ENCODE measurements at regions not wholly inside any gene's neighbourhood (a gene's known extent, or its start where the extent isn't known, plus 50 kb on each side); places are given as distances from the start of the nearest gene placed in this dataset.

DNA sequence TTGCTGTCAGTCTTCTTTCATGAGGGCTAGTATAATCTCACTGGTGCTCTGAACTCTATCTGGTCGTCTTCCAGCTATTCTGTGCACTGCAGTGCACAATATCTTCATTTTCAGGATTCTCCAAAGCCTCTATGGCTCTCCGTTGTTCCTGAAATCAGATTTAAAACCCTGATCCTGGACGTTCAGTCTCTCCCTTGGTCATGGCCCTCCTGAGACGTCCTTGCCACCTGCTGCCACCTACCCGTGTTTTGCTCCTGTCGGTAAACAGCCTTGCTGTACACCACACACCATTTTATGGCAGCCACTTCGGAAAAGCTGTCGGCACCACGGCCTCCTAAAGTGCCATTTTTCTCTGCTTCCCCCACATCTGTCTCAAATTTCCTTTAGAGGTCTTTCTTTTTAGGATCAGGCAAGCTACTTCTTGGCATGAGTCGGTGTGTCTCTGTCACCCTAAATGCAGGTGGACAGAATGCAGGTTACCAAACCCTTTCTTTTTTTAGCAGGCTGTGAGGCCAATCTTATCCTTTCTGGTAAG, 170.0 kb downstream of the HRH4 start:
- Histone ChIP-seq H3K36me3 (ENCODE audit: control insufficient read depth in 2 of 2, insufficient read depth in 2 of 2, low read length in 1 of 2) (no peaks in the 10 kb centered on the region), H3K4me3 (ENCODE audit: low read depth in 1 of 2, low read length in 2 of 2) (no peak overlapping the region), H3K4me1 (ENCODE audit: control insufficient read depth in 2 of 2, insufficient read depth in 2 of 2, low read length in 1 of 2) (peaks cover 0 to 2% of the 10 kb centered on the region in 2 donors), H3K27ac (ENCODE audit: low read depth in 2 of 2, low read length in 1 of 2) (no peak overlapping the region), H3K27me3 (ENCODE audit: control insufficient read depth in 1 of 2, insufficient read depth in 2 of 2, low read length in 2 of 2) (no peaks in the 10 kb centered on the region), H3K9me3 (ENCODE audit: control insufficient read depth in 2 of 2, insufficient read depth in 1 of 2, low read depth in 1 of 2, low read length in 1 of 2) (no peaks in the 10 kb centered on the region)
- WGBS, 2 donors, result 76 to 88% methylated on average over 10 of the region's 10 CpGs

DNA sequence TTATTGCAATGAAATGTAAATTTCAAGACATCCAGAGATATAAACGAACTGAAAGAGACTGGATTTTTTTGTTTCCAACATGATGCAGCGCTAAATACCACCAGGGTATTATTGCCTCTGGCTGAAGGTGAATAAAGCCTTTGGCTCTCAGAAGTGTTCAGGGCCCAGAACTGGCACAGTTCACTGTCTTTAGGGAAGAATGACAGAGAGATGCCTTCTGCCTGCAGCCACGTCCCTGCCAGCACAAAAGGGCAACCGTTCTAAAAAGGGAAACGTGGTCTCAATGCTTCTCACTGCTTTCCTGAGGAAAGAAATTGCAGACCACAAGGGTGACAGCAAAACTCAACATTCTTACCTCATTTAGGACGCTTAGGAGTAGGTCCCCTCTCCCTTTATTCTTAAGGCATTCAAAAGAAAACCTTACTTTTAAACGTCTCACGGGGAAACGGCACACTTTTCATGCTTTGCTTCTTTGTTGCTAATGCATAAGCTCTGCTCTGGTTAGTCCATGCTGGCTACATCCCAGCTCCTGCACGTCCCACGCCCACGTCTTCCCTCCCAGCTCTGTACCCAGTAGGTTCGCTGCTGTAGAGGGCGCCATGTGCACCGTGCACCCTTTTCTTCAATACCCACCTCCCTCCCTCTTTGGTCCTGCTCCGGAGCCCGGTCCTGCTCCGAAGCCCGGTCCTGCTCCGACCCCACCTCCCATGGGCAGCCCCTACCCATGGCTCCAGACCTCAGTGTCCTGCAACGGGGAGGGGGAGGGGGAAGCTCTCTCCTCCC, 171.0 kb downstream of the HRH4 start:
- peaks cover 0 to 2% of the 10 kb centered on the region in 2 donors for H3K4me1 ChIP-seq (ENCODE audit: control insufficient read depth in 2 of 2, insufficient read depth in 2 of 2, low read length in 1 of 2)
- H3K27ac ChIP-seq (ENCODE audit: low read depth in 2 of 2, low read length in 1 of 2), result no peak overlapping the region
- H3K9me3 ChIP-seq (ENCODE audit: control insufficient read depth in 2 of 2, insufficient read depth in 1 of 2, low read depth in 1 of 2, low read length in 1 of 2), result no peaks in the 10 kb centered on the region
- 33 to 37% methylated on average over 21 of the region's 21 CpGs for WGBS, 2 donors
- H3K27me3 ChIP-seq (ENCODE audit: control insufficient read depth in 1 of 2, insufficient read depth in 2 of 2, low read length in 2 of 2), result no peaks in the 10 kb centered on the region
- no peaks in the 10 kb centered on the region for H3K36me3 ChIP-seq (ENCODE audit: control insufficient read depth in 2 of 2, insufficient read depth in 2 of 2, low read length in 1 of 2)
- H3K4me3 ChIP-seq (ENCODE audit: low read depth in 1 of 2, low read length in 2 of 2), result no peak overlapping the region

DNA sequence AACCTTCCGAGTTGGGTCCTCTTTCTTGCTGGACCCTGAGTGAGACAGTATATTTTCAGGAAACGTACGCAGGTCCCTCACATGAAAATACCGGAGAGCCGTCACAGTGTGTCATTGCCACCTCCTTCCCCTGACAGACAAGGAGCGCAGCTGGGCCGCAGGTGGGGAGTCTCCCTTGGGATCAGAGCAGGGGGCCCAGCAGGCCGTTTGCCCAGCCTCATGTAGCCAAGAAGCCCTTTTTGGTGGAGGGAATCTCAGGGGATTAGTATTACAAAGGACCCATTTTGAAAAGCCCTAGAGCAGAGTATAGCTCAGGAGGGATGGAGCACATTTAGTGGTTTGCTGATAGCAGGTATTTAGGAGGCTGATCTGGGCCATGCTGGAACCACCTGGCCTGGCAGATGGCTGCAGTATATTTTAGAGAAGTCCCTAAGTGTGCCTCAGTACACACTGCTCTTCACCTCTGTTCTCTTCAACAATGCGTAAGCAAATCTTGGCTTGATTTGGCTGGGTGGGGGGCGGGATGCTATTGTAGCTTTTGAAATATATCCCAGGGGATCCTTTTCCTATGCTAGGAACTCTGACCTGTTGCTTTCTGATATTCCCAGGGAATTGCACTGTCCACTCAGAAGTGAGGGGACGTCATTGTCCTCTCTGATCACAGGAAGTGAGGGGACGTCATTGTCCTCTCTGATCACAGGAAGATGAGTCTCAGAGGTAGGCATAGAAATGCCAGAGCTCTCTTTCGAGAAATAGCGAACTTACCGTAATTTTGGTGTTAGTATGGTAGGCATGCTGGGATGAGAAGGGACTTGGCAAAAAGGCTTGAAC, 171.9 kb downstream of the HRH4 start:
- no peaks in the 10 kb centered on the region for H3K9me3 ChIP-seq (ENCODE audit: control insufficient read depth in 2 of 2, insufficient read depth in 1 of 2, low read depth in 1 of 2, low read length in 1 of 2)
- no peak overlapping the region for H3K4me3 ChIP-seq (ENCODE audit: low read depth in 1 of 2, low read length in 2 of 2)
- WGBS, 2 donors, result 84 to 87% methylated on average over 15 of the region's 15 CpGs
- peaks cover 0 to 2% of the 10 kb centered on the region in 2 donors for H3K4me1 ChIP-seq (ENCODE audit: control insufficient read depth in 2 of 2, insufficient read depth in 2 of 2, low read length in 1 of 2)
- H3K27ac ChIP-seq (ENCODE audit: low read depth in 2 of 2, low read length in 1 of 2), result no peak overlapping the region
- no peaks in the 10 kb centered on the region for H3K27me3 ChIP-seq (ENCODE audit: control insufficient read depth in 1 of 2, insufficient read depth in 2 of 2, low read length in 2 of 2)
- H3K36me3 ChIP-seq (ENCODE audit: control insufficient read depth in 2 of 2, insufficient read depth in 2 of 2, low read length in 1 of 2), result no peaks in the 10 kb centered on the region

DNA sequence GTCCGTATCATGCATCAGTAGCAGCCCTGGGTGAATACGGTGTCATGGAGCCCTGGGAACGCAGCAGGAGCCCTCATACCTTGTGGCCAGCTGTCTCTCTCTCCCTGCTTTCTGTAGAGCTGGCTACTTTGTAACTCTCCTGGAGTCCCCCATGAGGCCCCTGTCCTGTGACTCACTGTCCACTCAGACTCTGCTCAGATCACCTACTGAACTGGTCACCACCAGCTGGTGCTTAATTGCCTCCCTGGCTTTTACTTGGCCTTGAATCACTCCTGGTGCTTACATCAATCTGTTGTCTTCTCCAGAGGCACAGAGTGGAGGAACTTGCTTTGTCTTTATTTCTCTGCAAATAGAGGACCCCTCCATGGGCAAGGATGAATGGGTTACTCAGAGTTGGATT, 172.7 kb downstream of the HRH4 start:
- Histone ChIP-seq H3K4me1 (ENCODE audit: control insufficient read depth in 2 of 2, insufficient read depth in 2 of 2, low read length in 1 of 2) (peaks cover 0 to 2% of the 10 kb centered on the region in 2 donors), H3K27ac (ENCODE audit: low read depth in 2 of 2, low read length in 1 of 2) (no peak overlapping the region), H3K36me3 (ENCODE audit: control insufficient read depth in 2 of 2, insufficient read depth in 2 of 2, low read length in 1 of 2) (no peaks in the 10 kb centered on the region), H3K4me3 (ENCODE audit: low read depth in 1 of 2, low read length in 2 of 2) (no peak overlapping the region), H3K9me3 (ENCODE audit: control insufficient read depth in 2 of 2, insufficient read depth in 1 of 2, low read depth in 1 of 2, low read length in 1 of 2) (no peaks in the 10 kb centered on the region), H3K27me3 (ENCODE audit: control insufficient read depth in 1 of 2, insufficient read depth in 2 of 2, low read length in 2 of 2) (no peaks in the 10 kb centered on the region)
- WGBS, 2 donors, result 86 to 96% methylated on average over 3 of the region's 3 CpGs

DNA sequence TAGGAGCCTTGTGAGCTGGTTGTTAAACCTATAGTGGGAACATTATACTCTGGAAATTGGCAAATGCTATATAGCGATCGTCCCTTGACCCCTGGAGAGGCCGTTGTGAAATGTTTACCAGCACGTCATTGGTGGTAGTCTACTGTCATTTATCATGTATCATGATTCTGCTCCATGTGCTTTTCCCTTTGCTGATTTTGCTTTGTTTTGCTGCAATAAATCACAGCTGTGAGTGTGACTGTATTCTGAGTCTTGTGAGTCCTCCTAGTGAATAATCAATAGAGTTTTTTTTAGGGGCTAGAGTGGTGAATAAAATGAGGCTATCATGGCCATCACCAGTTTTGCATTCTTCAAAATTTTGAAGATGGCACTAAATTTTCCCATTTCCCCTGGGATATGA, 189.1 kb downstream of the HRH4 start:
- H3K4me3 ChIP-seq (ENCODE audit: low read depth in 1 of 2, low read length in 2 of 2), result no peak overlapping the region
- no peaks in the 10 kb centered on the region for H3K27me3 ChIP-seq (ENCODE audit: control insufficient read depth in 1 of 2, insufficient read depth in 2 of 2, low read length in 2 of 2)
- H3K36me3 ChIP-seq (ENCODE audit: control insufficient read depth in 2 of 2, insufficient read depth in 2 of 2, low read length in 1 of 2), result no peaks in the 10 kb centered on the region
- no peaks in the 10 kb centered on the region for H3K4me1 ChIP-seq (ENCODE audit: control insufficient read depth in 2 of 2, insufficient read depth in 2 of 2, low read length in 1 of 2)
- 64 to 77% methylated on average over 4 of the region's 4 CpGs for WGBS, 2 donors
- H3K27ac ChIP-seq (ENCODE audit: low read depth in 2 of 2, low read length in 1 of 2), result no peak overlapping the region
- no peaks in the 10 kb centered on the region for H3K9me3 ChIP-seq (ENCODE audit: control insufficient read depth in 2 of 2, insufficient read depth in 1 of 2, low read depth in 1 of 2, low read length in 1 of 2)

DNA sequence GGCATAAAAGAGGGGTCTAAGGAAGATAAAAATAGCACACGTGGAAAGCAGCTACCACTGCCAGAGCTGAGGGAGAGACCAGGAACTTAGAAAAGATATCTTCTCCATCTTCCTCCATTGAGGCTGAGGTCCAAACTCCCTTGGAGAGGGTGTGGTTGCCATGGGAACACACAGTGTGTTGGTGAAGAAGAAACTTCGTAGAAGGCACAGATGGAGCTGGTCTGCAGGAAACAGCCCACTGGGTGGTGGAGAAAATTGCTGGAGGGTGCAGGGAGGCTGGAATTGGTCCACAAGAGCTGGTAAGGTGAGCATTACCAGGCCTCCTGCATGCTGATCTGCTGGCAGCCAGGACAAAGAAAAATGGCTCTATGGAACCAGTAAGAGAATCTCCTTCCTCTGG, 191.0 kb downstream of the HRH4 start:
- Histone ChIP-seq H3K27me3 (ENCODE audit: control insufficient read depth in 1 of 2, insufficient read depth in 2 of 2, low read length in 2 of 2) (no peaks in the 10 kb centered on the region), H3K27ac (ENCODE audit: low read depth in 2 of 2, low read length in 1 of 2) (no peak overlapping the region), H3K36me3 (ENCODE audit: control insufficient read depth in 2 of 2, insufficient read depth in 2 of 2, low read length in 1 of 2) (no peaks in the 10 kb centered on the region), H3K9me3 (ENCODE audit: control insufficient read depth in 2 of 2, insufficient read depth in 1 of 2, low read depth in 1 of 2, low read length in 1 of 2) (no peaks in the 10 kb centered on the region), H3K4me1 (ENCODE audit: control insufficient read depth in 2 of 2, insufficient read depth in 2 of 2, low read length in 1 of 2) (no peaks in the 10 kb centered on the region), H3K4me3 (ENCODE audit: low read depth in 1 of 2, low read length in 2 of 2) (no peak overlapping the region)
- WGBS, 2 donors, result 73 to 75% methylated on average over 2 of the region's 2 CpGs

DNA sequence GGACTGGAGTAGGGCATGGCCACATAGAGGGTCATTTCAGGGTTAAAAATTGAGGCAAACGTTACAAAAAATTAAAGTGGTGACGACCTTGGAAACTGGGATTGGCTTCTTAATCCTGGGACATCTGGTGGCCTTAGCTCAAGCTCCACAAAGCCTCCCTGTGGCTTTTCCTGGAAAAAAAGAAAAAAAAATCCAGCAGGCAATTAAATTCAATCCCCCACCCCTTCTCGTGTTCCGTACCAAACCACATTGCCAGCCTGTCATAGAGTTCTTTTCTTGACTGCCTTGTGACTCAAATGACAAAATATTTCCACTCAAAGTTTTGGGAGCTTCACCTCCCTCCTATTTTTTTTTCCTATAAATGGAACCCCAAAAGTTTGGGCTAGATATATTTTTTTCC, 195.6 kb downstream of the HRH4 start:
- H3K4me1 ChIP-seq (ENCODE audit: control insufficient read depth in 2 of 2, insufficient read depth in 2 of 2, low read length in 1 of 2), result peaks cover 0 to 2% of the 10 kb centered on the region in 2 donors
- no peak overlapping the region for H3K27ac ChIP-seq (ENCODE audit: low read depth in 2 of 2, low read length in 1 of 2)
- WGBS, 2 donors, result 41 to 62% methylated on average over 4 of the region's 4 CpGs
- no peaks in the 10 kb centered on the region for H3K27me3 ChIP-seq (ENCODE audit: control insufficient read depth in 1 of 2, insufficient read depth in 2 of 2, low read length in 2 of 2)
- H3K9me3 ChIP-seq (ENCODE audit: control insufficient read depth in 2 of 2, insufficient read depth in 1 of 2, low read depth in 1 of 2, low read length in 1 of 2), result no peaks in the 10 kb centered on the region
- no peak overlapping the region for H3K4me3 ChIP-seq (ENCODE audit: low read depth in 1 of 2, low read length in 2 of 2)
- H3K36me3 ChIP-seq (ENCODE audit: control insufficient read depth in 2 of 2, insufficient read depth in 2 of 2, low read length in 1 of 2), result no peaks in the 10 kb centered on the region

DNA sequence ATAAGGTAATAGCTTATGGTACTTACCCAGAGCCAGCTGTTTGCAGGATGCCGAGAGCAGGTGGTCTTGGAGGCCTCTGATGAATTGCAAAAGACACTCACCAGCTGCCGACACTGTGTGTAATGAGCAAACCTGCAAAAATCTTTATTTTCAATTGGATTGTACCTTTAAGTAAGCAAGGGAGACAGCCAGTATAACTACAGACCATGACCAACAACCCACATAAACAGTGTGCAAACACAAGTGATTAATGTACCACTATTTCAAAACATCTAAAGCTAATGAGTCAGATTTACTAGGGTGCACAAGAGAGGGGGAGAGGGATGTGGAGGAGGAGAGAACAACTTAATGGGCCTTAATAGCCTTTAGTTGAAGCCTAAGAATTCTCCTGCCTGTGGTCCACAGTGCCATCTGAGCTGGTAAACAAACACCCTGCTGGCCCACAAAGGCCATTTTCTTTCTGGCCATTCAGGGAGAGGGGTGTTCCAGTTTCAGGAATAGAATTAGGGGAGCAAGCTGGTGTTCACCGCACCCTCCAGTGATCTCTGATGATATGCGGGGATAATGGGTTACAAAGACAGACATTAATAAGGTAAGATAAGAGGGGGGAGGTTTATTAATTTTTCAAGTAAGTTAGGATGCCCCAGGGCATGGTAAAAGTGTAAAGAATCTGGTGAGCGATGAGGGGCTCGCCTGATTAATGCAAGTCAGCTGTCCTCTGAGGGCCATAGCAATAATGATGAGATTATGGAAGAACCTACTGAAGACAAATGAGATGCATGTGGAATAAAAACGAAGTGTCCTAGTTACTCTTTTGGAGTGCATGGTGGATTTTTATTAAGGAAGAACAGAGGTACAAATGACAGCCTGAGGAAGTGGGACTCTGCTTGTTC, 196.4 kb downstream of the HRH4 start:
- no peak overlapping the region for H3K4me3 ChIP-seq (ENCODE audit: low read depth in 1 of 2, low read length in 2 of 2)
- H3K27ac ChIP-seq (ENCODE audit: low read depth in 2 of 2, low read length in 1 of 2), result no peak overlapping the region
- H3K9me3 ChIP-seq (ENCODE audit: control insufficient read depth in 2 of 2, insufficient read depth in 1 of 2, low read depth in 1 of 2, low read length in 1 of 2), result no peaks in the 10 kb centered on the region
- H3K27me3 ChIP-seq (ENCODE audit: control insufficient read depth in 1 of 2, insufficient read depth in 2 of 2, low read length in 2 of 2), result no peaks in the 10 kb centered on the region
- WGBS, 2 donors, result 77 to 82% methylated on average over 7 of the region's 7 CpGs
- H3K4me1 ChIP-seq (ENCODE audit: control insufficient read depth in 2 of 2, insufficient read depth in 2 of 2, low read length in 1 of 2), result peaks cover 0 to 2% of the 10 kb centered on the region in 2 donors
- no peaks in the 10 kb centered on the region for H3K36me3 ChIP-seq (ENCODE audit: control insufficient read depth in 2 of 2, insufficient read depth in 2 of 2, low read length in 1 of 2)

DNA sequence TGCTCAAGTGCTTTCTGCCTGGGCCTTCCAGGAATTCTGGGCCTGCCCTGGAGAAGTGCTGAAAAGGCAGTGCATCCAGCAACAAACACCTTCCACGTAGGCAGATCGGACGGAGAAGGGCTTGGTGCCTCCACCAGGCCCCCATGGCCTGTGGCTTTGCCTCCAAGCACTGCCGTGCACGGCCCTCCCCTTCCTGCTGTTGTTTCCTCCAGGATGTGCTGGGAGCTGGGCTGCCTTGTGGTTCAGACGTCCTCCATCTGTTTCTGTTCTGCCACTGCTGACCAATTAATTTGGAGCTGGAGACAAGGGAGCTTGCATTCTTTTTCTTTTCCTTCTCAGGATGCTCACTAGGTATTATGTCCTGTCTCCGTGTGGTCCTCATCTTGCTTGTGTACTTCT, 197.0 kb downstream of the HRH4 start:
- H3K36me3 ChIP-seq (ENCODE audit: control insufficient read depth in 2 of 2, insufficient read depth in 2 of 2, low read length in 1 of 2), result no peaks in the 10 kb centered on the region
- H3K4me3 ChIP-seq (ENCODE audit: low read depth in 1 of 2, low read length in 2 of 2), result no peak overlapping the region
- H3K9me3 ChIP-seq (ENCODE audit: control insufficient read depth in 2 of 2, insufficient read depth in 1 of 2, low read depth in 1 of 2, low read length in 1 of 2), result no peaks in the 10 kb centered on the region
- WGBS, 2 donors, result 66 to 68% methylated on average over 7 of the region's 7 CpGs
- H3K4me1 ChIP-seq (ENCODE audit: control insufficient read depth in 2 of 2, insufficient read depth in 2 of 2, low read length in 1 of 2), result peaks cover 0 to 2% of the 10 kb centered on the region in 2 donors
- H3K27ac ChIP-seq (ENCODE audit: low read depth in 2 of 2, low read length in 1 of 2), result no peak overlapping the region
- no peaks in the 10 kb centered on the region for H3K27me3 ChIP-seq (ENCODE audit: control insufficient read depth in 1 of 2, insufficient read depth in 2 of 2, low read length in 2 of 2)

All from esophagus (tissue), 2 donors.